ENCODE measurements at regions not wholly inside any gene's neighbourhood (a gene's known extent, or its start where the extent isn't known, plus 50 kb on each side); places are given as distances from the start of the nearest gene placed in this dataset.

- Histone ChIP-seq H3K4me2 (ENCODE audit: low read length) (no peak overlapping the region), H3K79me2 (ENCODE audit: insufficient read depth, low read length) (no peaks in the 10 kb centered on the region), H3K9me2 (ENCODE audit: insufficient read depth) (no peaks in the 10 kb centered on the region), H3K27ac (ENCODE audit: low read depth, low read length) (no peak overlapping the region), H3K4me1 (ENCODE audit: control insufficient read depth in 1 of 2, insufficient read depth in 2 of 2, low read length in 2 of 2) (peaks cover 0 to 2% of the 10 kb centered on the region in 2 experiments; a peak in 1 of 4 replicates), H3K9ac (ENCODE audit: low read length) (no peak overlapping the region), H3K27me3 (ENCODE audit: insufficient read depth, low read length) (no peaks in the 10 kb centered on the region), H2AFZ (ENCODE audit: low read depth, low read length, poor library complexity, severe bottlenecking) (no peak overlapping the region), H3K4me3 (replicated peaks in 1 of 2; ENCODE audit: low read depth in 1 of 2, low read length in 2 of 2) (no peak overlapping the region), H4K20me1 (ENCODE audit: insufficient read depth) (no peaks in the 10 kb centered on the region), H3K9me3 (ENCODE audit: control insufficient read depth in 1 of 2, insufficient read depth in 1 of 2, low read depth in 1 of 2, low read length in 2 of 2) (no peaks in the 10 kb centered on the region), H3K36me3 (ENCODE audit: control insufficient read depth in 1 of 2, insufficient read depth in 2 of 2, low read length in 2 of 2) (no peaks in the 10 kb centered on the region)
- POLR2A ChIA-PET: no interaction called here
- CTCF ChIA-PET: no interaction called here
- ATAC-seq (no peak), DNase-seq (ENCODE audit: low read depth, low spot score) (no peak)
- TF ChIP-seq SP1 (IDR thresholded peaks at IDR 0.05; ENCODE audit: low read depth): no peak
- no peak for TF ChIP-seq CTCF (IDR thresholded peaks at IDR 0.05 in 2 of 3, conservative IDR thresholded peaks at IDR 0.05 in 1 of 3; ENCODE audit: borderline replicate concordance in 1 of 3, insufficient read depth in 1 of 3, low read depth in 2 of 3, low read length in 2 of 3)
- TF ChIP-seq, protein P1, sequence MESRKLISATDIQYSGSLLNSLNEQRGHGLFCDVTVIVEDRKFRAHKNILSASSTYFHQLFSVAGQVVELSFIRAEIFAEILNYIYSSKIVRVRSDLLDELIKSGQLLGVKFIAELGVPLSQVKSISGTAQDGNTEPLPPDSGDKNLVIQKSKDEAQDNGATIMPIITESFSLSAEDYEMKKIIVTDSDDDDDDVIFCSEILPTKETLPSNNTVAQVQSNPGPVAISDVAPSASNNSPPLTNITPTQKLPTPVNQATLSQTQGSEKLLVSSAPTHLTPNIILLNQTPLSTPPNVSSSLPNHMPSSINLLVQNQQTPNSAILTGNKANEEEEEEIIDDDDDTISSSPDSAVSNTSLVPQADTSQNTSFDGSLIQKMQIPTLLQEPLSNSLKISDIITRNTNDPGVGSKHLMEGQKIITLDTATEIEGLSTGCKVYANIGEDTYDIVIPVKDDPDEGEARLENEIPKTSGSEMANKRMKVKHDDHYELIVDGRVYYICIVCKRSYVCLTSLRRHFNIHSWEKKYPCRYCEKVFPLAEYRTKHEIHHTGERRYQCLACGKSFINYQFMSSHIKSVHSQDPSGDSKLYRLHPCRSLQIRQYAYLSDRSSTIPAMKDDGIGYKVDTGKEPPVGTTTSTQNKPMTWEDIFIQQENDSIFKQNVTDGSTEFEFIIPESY (IDR thresholded peaks at IDR 0.05; ENCODE audit: extremely low read depth, insufficient replicate concordance, low read length): no peak
- TF ChIP-seq TCF7L2 (IDR thresholded peaks at IDR 0.05; ENCODE audit: borderline replicate concordance, extremely low read depth, insufficient read depth, insufficient read length): no peak
- no peak for TF ChIP-seq CBX3 (IDR thresholded peaks at IDR 0.05; ENCODE audit: low read depth)
- TF ChIP-seq JUND (IDR thresholded peaks at IDR 0.05): no peak
- TF ChIP-seq SIN3A (IDR thresholded peaks at IDR 0.05; ENCODE audit: low read depth): no peak
- TF ChIP-seq RAD21 (IDR thresholded peaks at IDR 0.05; ENCODE audit: low read depth): no peak
- TF ChIP-seq POLR2A (IDR thresholded peaks at IDR 0.05; ENCODE audit: borderline replicate concordance, extremely low read depth, insufficient read depth, insufficient read length): no peak
- no peak for TF ChIP-seq SRF (IDR thresholded peaks at IDR 0.05; ENCODE audit: low read depth)
- no peak for TF ChIP-seq ZNF274 (IDR thresholded peaks at IDR 0.05; ENCODE audit: low read depth, low read length)
- TF ChIP-seq REST (IDR thresholded peaks at IDR 0.05; ENCODE audit: low read depth): no peak
- TF ChIP-seq, protein P2, sequence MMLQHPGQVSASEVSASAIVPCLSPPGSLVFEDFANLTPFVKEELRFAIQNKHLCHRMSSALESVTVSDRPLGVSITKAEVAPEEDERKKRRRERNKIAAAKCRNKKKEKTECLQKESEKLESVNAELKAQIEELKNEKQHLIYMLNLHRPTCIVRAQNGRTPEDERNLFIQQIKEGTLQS (IDR thresholded peaks at IDR 0.05): no peak
- TF ChIP-seq POLR2AphosphoS5 (IDR thresholded peaks at IDR 0.05; ENCODE audit: low read depth, low read length): no peak
- no peak for TF ChIP-seq EZH2phosphoT487 (IDR thresholded peaks at IDR 0.05; ENCODE audit: borderline replicate concordance)
- TF ChIP-seq FOSL1 (IDR thresholded peaks at IDR 0.05; ENCODE audit: low read depth): no peak
- intact Hi-C loops (cut with micrococcal nuclease): no loop called here
- no TSS peak for BruUV-seq (replicated peaks)
- RAD21 ChIA-PET (ENCODE audit: low non-redundant PET in 1 of 2, low total read pairs in 2 of 2, uncharacterized antibody in 2 of 2, unreplicated experiment in 2 of 2): no interaction called here
These were observed 924.0 kb downstream of the EFNB2 start for GRCh38 chr13:105611424-105611823.

Measured in HCT116 (cell line).